ENCODE measurements at regions not wholly inside any gene's neighbourhood (a gene's known extent, or its start where the extent isn't known, plus 50 kb on each side); places are given as distances from the start of the nearest gene placed in this dataset.

- no peak for TF ChIP-seq CTCF (conservative IDR thresholded peaks at IDR 0.05; ENCODE audit: low read length)
- no peak for TF ChIP-seq EZH2phosphoT487 (IDR thresholded peaks at IDR 0.05; ENCODE audit: borderline replicate concordance, low read depth, low read length)
These were observed 263.3 kb downstream of the COG6 start for GRCh38 chr13:39918620-39919236.
